Breast epithelium (tissue), 3 donors: ENCODE measurements at regions not wholly inside any gene's neighbourhood (a gene's known extent, or its start where the extent isn't known, plus 50 kb on each side); places are given as distances from the start of the nearest gene placed in this dataset.

Source experiments
- CTCF ChIP-seq, 3 donors: fragments of 450-650 bp; IDR thresholded peaks; one replicate each; pipeline ENCODE4 v1.5.1; 2016 to 2017; ENCODE audit warnings: antibody characterized with exemption in 3 of 3, mild to moderate bottlenecking in 3 of 3, moderate library complexity in 3 of 3
- POLR2A ChIP-seq: fragments of 450-650 bp; IDR thresholded peaks from one replicate; pipeline ENCODE4 v1.6.1; 2016; ENCODE audit warnings: antibody characterized with exemption, mild to moderate bottlenecking, moderate library complexity
- POLR2AphosphoS5 ChIP-seq, 3 donors: sonication (generic); formaldehyde crosslinking; IDR thresholded peaks; one replicate each; pipeline ENCODE4 v1.6.1; 2017; ENCODE audit warnings: antibody characterized with exemption in 3 of 3

- TF ChIP-seq CTCF (IDR thresholded peaks at IDR 0.05) (no peak), POLR2A (no peak), POLR2AphosphoS5 (IDR thresholded peaks at IDR 0.05) (no peak)
These were observed 122.3 kb upstream of the GALNT17 start for GRCh38 chr7:71009636-71010035.
